PC-3 (cell line): ENCODE measurements at regions not wholly inside any gene's neighbourhood (a gene's known extent, or its start where the extent isn't known, plus 50 kb on each side); places are given as distances from the start of the nearest gene placed in this dataset.

Experiments
- ATAC-seq: fragments of 200-7000 bp; cut with Tn5 transposase; 2 replicates; pipeline ENCODE4 v1.9.1; 2020; ENCODE audit warnings: mild to moderate bottlenecking, moderate library complexity
- BruUV-seq: library from RNA; stranded (reverse); fragments of 400-500 nt; replicated peaks from 2 replicates; lab custom pipeline; 2021; lab: Mats Ljungman, UMichigan
- CTCF ChIA-PET: fragments of 300-600 bp; sonication (Branson Sonifier 250); formaldehyde crosslinking; loops from one replicate; lab custom pipeline; 2022; ENCODE audit warnings: antibody characterized with exemption; lab: Charles Lee
- POLR2A ChIA-PET: fragments of 300-600 bp; sonication (Branson Sonifier 250); formaldehyde crosslinking; loops from one replicate; lab custom pipeline; 2022; ENCODE audit warnings: antibody characterized with exemption; ENCODE audit not compliant: unreplicated experiment; lab: Charles Lee
- DNase-seq: peaks from one replicate; pipeline ENCODE4 v3.0.0-alpha.2; 2015
- H2AFZ ChIP-seq: fragments of 300-600 bp; sonication (generic); 2 replicates; pipeline ENCODE4 v1.6.0; 2016; ENCODE audit warnings: antibody characterized with exemption, low read length
- H3F3A ChIP-seq: fragments of 300-600 bp; sonication (generic); one replicate; pipeline ENCODE4 v1.6.0; 2017; ENCODE audit warnings: antibody characterized with exemption, low read length, control low read depth, mild to moderate bottlenecking; ENCODE audit not compliant: unreplicated experiment
- H3K27ac ChIP-seq: fragments of 300-600 bp; sonication (generic); 2 replicates; pipeline ENCODE4 v1.5.1; 2016; ENCODE audit warnings: mild to moderate bottlenecking, low read length
- H3K27me3 ChIP-seq: fragments of 300-600 bp; sonication (generic); 2 replicates; pipeline ENCODE4 v1.6.1; 2016; ENCODE audit warnings: low read length, mixed read lengths
- H3K36me3 ChIP-seq: fragments of 300-600 bp; sonication (generic); 2 replicates; pipeline ENCODE4 v1.6.1; 2016; ENCODE audit warnings: low read depth, mixed run types, low read length, mixed read lengths
- H3K4me1 ChIP-seq: fragments of 300-600 bp; sonication (generic); 2 replicates; pipeline ENCODE4 v1.5.1; 2016; ENCODE audit warnings: low read length; ENCODE audit not compliant: insufficient read depth
- H3K4me2 ChIP-seq: fragments of 300-600 bp; sonication (generic); 2 replicates; pipeline ENCODE4 v1.6.0; 2016; ENCODE audit warnings: low read length
- H3K4me3 ChIP-seq: fragments of 300-600 bp; sonication (generic); 2 replicates; pipeline ENCODE4 v1.5.1; 2016; ENCODE audit warnings: mild to moderate bottlenecking, low read length, mixed read lengths
- H3K79me2 ChIP-seq: fragments of 300-600 bp; sonication (generic); 2 replicates; pipeline ENCODE4 v1.6.1; 2017; ENCODE audit warnings: low read length, mixed read lengths
- H3K9ac ChIP-seq: fragments of 300-600 bp; sonication (generic); 2 replicates; pipeline ENCODE4 v1.6.0; 2016; ENCODE audit warnings: mild to moderate bottlenecking, low read length
- H3K9me2 ChIP-seq: fragments of 300-600 bp; sonication (generic); replicated peaks from 2 replicates; pipeline ENCODE4 v1.6.1; 2016; ENCODE audit warnings: mixed run types, low read length, mixed read lengths
- H3K9me3 ChIP-seq: fragments of 300-600 bp; sonication (generic); 2 replicates; pipeline ENCODE4 v1.6.1; 2016; ENCODE audit warnings: low read length, mixed read lengths
- H4K20me1 ChIP-seq: fragments of 300-600 bp; sonication (generic); 2 replicates; pipeline ENCODE4 v1.6.1; 2016; ENCODE audit warnings: low read length, mixed read lengths
- EZH2 ChIP-seq: fragments of 300-600 bp; sonication (generic); IDR thresholded peaks from one replicate; pipeline ENCODE4 v1.6.1; 2017; ENCODE audit warnings: antibody characterized with exemption, mild to moderate bottlenecking, low read length; ENCODE audit not compliant: unreplicated experiment
- EZH2phosphoT487 ChIP-seq: fragments of 300-600 bp; sonication (generic); IDR thresholded peaks from 2 replicates; pipeline ENCODE4 v1.6.1; 2018; ENCODE audit warnings: mild to moderate bottlenecking, antibody characterized with exemption, low read length, borderline replicate concordance
- intact Hi-C: fragments of 100-400 bp; cut with micrococcal nuclease; formaldehyde crosslinking; loops from 2 replicates; pipeline ENCODE4 v1.9.0; 2023
- TF ChIP-seq, protein P1 (sequence below): fragments of 300-600 bp; sonication (generic); conservative IDR thresholded peaks from 2 replicates; pipeline ENCODE4 v1.5.1; 2017; ENCODE audit warnings: antibody characterized with exemption, low read depth, mild to moderate bottlenecking, low read length

- TF ChIP-seq, protein P1, sequence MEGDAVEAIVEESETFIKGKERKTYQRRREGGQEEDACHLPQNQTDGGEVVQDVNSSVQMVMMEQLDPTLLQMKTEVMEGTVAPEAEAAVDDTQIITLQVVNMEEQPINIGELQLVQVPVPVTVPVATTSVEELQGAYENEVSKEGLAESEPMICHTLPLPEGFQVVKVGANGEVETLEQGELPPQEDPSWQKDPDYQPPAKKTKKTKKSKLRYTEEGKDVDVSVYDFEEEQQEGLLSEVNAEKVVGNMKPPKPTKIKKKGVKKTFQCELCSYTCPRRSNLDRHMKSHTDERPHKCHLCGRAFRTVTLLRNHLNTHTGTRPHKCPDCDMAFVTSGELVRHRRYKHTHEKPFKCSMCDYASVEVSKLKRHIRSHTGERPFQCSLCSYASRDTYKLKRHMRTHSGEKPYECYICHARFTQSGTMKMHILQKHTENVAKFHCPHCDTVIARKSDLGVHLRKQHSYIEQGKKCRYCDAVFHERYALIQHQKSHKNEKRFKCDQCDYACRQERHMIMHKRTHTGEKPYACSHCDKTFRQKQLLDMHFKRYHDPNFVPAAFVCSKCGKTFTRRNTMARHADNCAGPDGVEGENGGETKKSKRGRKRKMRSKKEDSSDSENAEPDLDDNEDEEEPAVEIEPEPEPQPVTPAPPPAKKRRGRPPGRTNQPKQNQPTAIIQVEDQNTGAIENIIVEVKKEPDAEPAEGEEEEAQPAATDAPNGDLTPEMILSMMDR = no peak
- no peaks in the 10 kb centered on the region for H3K4me1 ChIP-seq
- H3K36me3 ChIP-seq = no peaks in the 10 kb centered on the region
- no peak for ATAC-seq
- no peaks in the 10 kb centered on the region for H3F3A ChIP-seq
- H3K79me2 ChIP-seq = no peaks in the 10 kb centered on the region
- no peaks in the 10 kb centered on the region for H3K9me2 ChIP-seq
- no peak overlapping the region for H2AFZ ChIP-seq
- POLR2A ChIA-PET = interaction anchor here (0.7 kb wide), 1 partner anchor 514 kb away, joined by 4 read pairs; no protein-coding TSS in a partner anchor
- H3K4me2 ChIP-seq = no peak overlapping the region
- no peaks in the 10 kb centered on the region for H3K9me3 ChIP-seq
- H3K27ac ChIP-seq = no peak overlapping the region
- CTCF ChIA-PET = no interaction called here
- intact Hi-C loops = no loop called here
- H4K20me1 ChIP-seq = no peaks in the 10 kb centered on the region
- no peaks in the 10 kb centered on the region for H3K27me3 ChIP-seq
- no peak for DNase-seq
- H3K9ac ChIP-seq = no peak overlapping the region
- H3K4me3 ChIP-seq = no peak overlapping the region
- no TSS peak for BruUV-seq
Measured at GRCh38 chr3:168533600-168533999, 437.9 kb upstream of the GOLIM4 start.

GRCh38 chr3:168532135-168532534 is 436.4 kb upstream of the GOLIM4 start:
- no peaks in the 10 kb centered on the region for H3K36me3 ChIP-seq
- no peaks in the 10 kb centered on the region for H3K79me2 ChIP-seq
- TF ChIP-seq, protein P1 = no peak
- TF ChIP-seq EZH2 (no peak), EZH2phosphoT487 (no peak)
- no peaks in the 10 kb centered on the region for H3K27me3 ChIP-seq
- no peaks in the 10 kb centered on the region for H3F3A ChIP-seq
- H3K4me2 ChIP-seq = no peak overlapping the region
- no TSS peak for BruUV-seq
- H3K27ac ChIP-seq = no peak overlapping the region
- no peak overlapping the region for H3K4me3 ChIP-seq
- no peaks in the 10 kb centered on the region for H3K4me1 ChIP-seq
- ATAC-seq = no peak
- no peaks in the 10 kb centered on the region for H3K9me3 ChIP-seq
- no peaks in the 10 kb centered on the region for H3K9me2 ChIP-seq
- POLR2A ChIA-PET = no interaction called here
- CTCF ChIA-PET = no interaction called here
- H3K9ac ChIP-seq = no peak overlapping the region
- no peaks in the 10 kb centered on the region for H4K20me1 ChIP-seq
- no peak for DNase-seq
- intact Hi-C loops = no loop called here
- H2AFZ ChIP-seq = no peak overlapping the region

GRCh38 chr3:168531116-168531515 is 435.4 kb upstream of the GOLIM4 start:
- CTCF ChIA-PET = no interaction called here
- Histone ChIP-seq H3K4me2 (no peak overlapping the region), H3K27me3 (no peaks in the 10 kb centered on the region), H4K20me1 (no peaks in the 10 kb centered on the region), H3K4me3 (no peak overlapping the region), H3K27ac (no peak overlapping the region), H3K9ac (no peak overlapping the region), H3F3A (no peaks in the 10 kb centered on the region), H3K9me2 (no peaks in the 10 kb centered on the region), H3K79me2 (no peaks in the 10 kb centered on the region), H3K9me3 (no peaks in the 10 kb centered on the region), H3K4me1 (no peaks in the 10 kb centered on the region), H2AFZ (no peak overlapping the region), H3K36me3 (no peaks in the 10 kb centered on the region)
- TF ChIP-seq EZH2 = no peak
- TF ChIP-seq, protein P1 = no peak
- TF ChIP-seq EZH2phosphoT487 = no peak
- ATAC-seq (no peak), DNase-seq (no peak)
- no TSS peak for BruUV-seq
- intact Hi-C loops = no loop called here
- POLR2A ChIA-PET = no interaction called here
